ENCODE measurements at regions not wholly inside any gene's neighbourhood (a gene's known extent, or its start where the extent isn't known, plus 50 kb on each side); places are given as distances from the start of the nearest gene placed in this dataset.

- ATAC-seq: no peak
- Mint-ChIP-seq H3K4me3 (no peak overlapping the region), H3K4me1 (no peaks in the 10 kb centered on the region), H3K27ac (no peak overlapping the region), H3K36me3 (no peaks in the 10 kb centered on the region), H3K9me3 (no peaks in the 10 kb centered on the region), H3K27me3 (no peaks in the 10 kb centered on the region)
These were observed 147.5 kb downstream of the SLC16A9 start for GRCh38 chr10:59562126-59562525.

DNA sequence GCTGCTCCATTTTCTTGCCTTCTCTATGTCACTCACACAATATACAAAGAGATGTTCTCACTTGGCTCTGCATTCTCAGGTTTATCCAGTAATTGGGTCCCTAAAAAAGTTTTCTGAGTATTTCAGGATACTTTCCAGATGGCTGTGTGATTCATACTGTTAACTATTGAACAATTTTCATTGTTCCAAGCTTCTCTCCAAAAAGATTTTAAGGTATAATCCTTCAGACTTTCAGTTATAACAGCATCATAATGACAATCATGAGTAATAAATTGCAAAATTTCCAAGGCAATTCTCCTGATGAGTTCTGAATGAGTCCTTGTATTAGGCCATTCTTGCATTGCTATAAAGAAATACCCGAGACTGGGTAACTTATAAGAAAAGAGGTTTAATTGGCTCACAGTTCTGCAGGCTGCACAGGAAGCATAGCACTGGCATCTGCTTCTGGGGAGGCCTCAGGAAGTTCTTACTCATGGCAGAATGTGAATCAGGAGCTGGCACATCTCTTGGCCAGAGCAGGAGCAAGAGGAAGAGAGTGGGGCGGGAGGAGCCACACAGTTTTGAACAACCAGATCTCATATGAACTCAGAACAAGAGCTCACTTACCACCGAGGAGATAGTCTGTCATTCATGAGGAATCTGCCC is 148.1 kb downstream of the SLC16A9 start:
- no peak for ATAC-seq
- Mint-ChIP-seq H3K27me3 (no peaks in the 10 kb centered on the region), H3K4me3 (no peak overlapping the region), H3K9me3 (no peaks in the 10 kb centered on the region), H3K4me1 (no peaks in the 10 kb centered on the region), H3K36me3 (no peaks in the 10 kb centered on the region), H3K27ac (no peak overlapping the region)

GRCh38 chr10:59560990-59561389 is 148.7 kb downstream of the SLC16A9 start:
- H3K36me3 Mint-ChIP-seq: no peaks in the 10 kb centered on the region
- ATAC-seq: no peak
- no peaks in the 10 kb centered on the region for H3K27me3 Mint-ChIP-seq
- H3K4me3 Mint-ChIP-seq: no peak overlapping the region
- no peaks in the 10 kb centered on the region for H3K4me1 Mint-ChIP-seq
- H3K9me3 Mint-ChIP-seq: no peaks in the 10 kb centered on the region
- H3K27ac Mint-ChIP-seq: no peak overlapping the region

- no peak overlapping the region for H3K27ac Mint-ChIP-seq
- H3K4me1 Mint-ChIP-seq: no peaks in the 10 kb centered on the region
- H3K9me3 Mint-ChIP-seq: no peaks in the 10 kb centered on the region
- no peaks in the 10 kb centered on the region for H3K36me3 Mint-ChIP-seq
- H3K27me3 Mint-ChIP-seq: no peaks in the 10 kb centered on the region
- ATAC-seq: no peak
- H3K4me3 Mint-ChIP-seq: no peak overlapping the region
These were observed 149.5 kb downstream of the SLC16A9 start for GRCh38 chr10:59560161-59560560.

DNA sequence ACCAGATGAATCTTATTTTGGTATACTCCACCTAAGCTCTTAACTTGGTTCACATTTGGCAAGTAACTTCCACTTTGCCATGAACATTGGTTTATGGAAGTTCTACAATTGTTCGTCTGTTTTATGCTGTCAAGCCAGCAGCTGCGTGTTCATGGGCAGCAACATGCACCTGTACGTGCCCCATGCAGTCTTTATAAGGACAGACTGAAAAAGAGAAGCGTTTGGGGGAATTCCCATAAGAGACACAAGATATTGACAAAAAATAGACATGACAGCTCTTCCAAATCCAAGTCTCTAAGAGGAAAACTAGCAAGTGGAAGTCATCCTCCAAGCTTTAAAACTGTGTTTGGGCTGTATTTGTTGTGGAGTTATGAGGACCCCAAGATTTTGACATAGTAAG is 151.6 kb downstream of the SLC16A9 start:
- no peaks in the 10 kb centered on the region for H3K27me3 Mint-ChIP-seq
- no peak overlapping the region for H3K4me3 Mint-ChIP-seq
- H3K4me1 Mint-ChIP-seq: no peaks in the 10 kb centered on the region
- no peaks in the 10 kb centered on the region for H3K9me3 Mint-ChIP-seq
- H3K27ac Mint-ChIP-seq: no peak overlapping the region
- no peaks in the 10 kb centered on the region for H3K36me3 Mint-ChIP-seq
- ATAC-seq: no peak

- no peak overlapping the region for H3K27ac Mint-ChIP-seq
- no peak for ATAC-seq
- H3K27me3 Mint-ChIP-seq: no peaks in the 10 kb centered on the region
- no peak overlapping the region for H3K4me3 Mint-ChIP-seq
- no peaks in the 10 kb centered on the region for H3K4me1 Mint-ChIP-seq
- H3K36me3 Mint-ChIP-seq: no peaks in the 10 kb centered on the region
- no peaks in the 10 kb centered on the region for H3K9me3 Mint-ChIP-seq
These were observed 152.0 kb downstream of the SLC16A9 start for GRCh38 chr10:59557642-59558041.

DNA sequence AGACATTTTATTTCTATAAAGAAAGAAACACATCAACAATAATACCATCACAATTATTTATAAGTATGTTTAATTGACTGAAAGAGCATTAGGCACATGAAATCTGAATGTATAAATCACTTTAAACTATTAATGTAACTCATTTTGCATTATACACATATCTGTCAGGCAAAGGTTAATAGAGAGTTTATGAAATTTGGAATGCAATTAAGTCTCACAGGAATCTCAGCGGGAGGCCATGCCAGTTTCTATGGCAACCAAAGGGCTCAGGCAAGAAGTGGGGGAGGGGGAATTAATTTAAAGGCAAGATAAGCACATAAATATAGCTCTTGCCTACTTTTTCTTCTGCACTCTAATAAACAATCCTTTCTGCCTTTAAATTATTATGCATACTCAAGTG is 152.6 kb downstream of the SLC16A9 start:
- Mint-ChIP-seq H3K4me1 (no peaks in the 10 kb centered on the region), H3K9me3 (no peaks in the 10 kb centered on the region), H3K4me3 (no peak overlapping the region), H3K27me3 (no peaks in the 10 kb centered on the region), H3K27ac (no peak overlapping the region), H3K36me3 (no peaks in the 10 kb centered on the region)
- ATAC-seq: no peak

- Mint-ChIP-seq H3K27ac (no peak overlapping the region), H3K4me3 (no peak overlapping the region), H3K9me3 (peaks cover 3% of the 10 kb centered on the region), H3K27me3 (no peaks in the 10 kb centered on the region), H3K4me1 (no peaks in the 10 kb centered on the region), H3K36me3 (no peaks in the 10 kb centered on the region)
- ATAC-seq: no peak
These were observed 156.3 kb downstream of the SLC16A9 start for GRCh38 chr10:59553162-59553900.

DNA sequence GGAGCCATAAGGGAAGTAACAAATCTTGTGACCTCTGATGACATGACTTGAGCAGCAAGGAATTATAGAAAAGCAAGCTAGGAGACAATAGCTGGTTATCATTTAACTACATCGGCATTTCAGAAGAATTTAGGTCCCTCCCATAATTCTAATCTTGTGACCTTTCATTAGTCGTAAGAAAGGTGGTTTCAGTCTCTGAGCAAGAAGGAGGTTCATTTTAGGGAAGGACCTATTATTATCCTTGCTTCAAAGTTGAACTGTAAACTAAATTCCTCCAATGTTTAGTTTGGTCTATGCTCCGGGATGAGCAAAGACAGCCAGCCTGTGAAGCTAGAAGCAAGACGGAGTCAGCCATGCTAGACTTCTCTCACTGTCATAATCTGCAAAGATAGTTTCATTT is 159.6 kb downstream of the SLC16A9 start:
- Mint-ChIP-seq H3K4me3 (no peak overlapping the region), H3K4me1 (no peaks in the 10 kb centered on the region), H3K36me3 (no peaks in the 10 kb centered on the region), H3K9me3 (peaks cover 3% of the 10 kb centered on the region), H3K27ac (no peak overlapping the region), H3K27me3 (no peaks in the 10 kb centered on the region)
- ATAC-seq: no peak

DNA sequence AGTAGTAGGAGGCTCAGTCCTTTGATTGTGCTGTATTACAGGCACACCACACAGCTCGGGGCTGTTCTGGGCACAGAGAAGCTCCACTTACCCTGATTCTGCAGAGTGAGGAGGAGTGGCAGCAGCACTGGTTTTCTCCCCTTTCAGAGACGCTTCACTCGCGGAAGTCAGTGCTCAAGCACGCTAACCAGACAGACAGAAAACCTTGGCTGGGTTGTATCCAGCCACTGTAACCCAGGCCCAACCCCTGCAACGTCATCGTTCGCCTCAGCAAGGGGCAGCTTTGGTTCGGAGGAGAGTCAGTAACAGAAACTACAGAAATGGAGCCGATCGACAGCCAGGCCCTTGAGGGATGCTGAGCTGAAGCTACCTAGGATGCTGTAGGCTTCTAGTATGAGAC is 171.0 kb downstream of the SLC16A9 start:
- H3K27ac Mint-ChIP-seq: no peak overlapping the region
- no peaks in the 10 kb centered on the region for H3K4me1 Mint-ChIP-seq
- H3K9me3 Mint-ChIP-seq: peaks cover 7% of the 10 kb centered on the region
- H3K36me3 Mint-ChIP-seq: no peaks in the 10 kb centered on the region
- no peak for ATAC-seq
- H3K27me3 Mint-ChIP-seq: no peaks in the 10 kb centered on the region
- no peak overlapping the region for H3K4me3 Mint-ChIP-seq

GRCh38 chr10:59537501-59537900 is 172.1 kb downstream of the SLC16A9 start:
- H3K36me3 Mint-ChIP-seq: no peaks in the 10 kb centered on the region
- no peaks in the 10 kb centered on the region for H3K27me3 Mint-ChIP-seq
- H3K4me3 Mint-ChIP-seq: no peak overlapping the region
- ATAC-seq: no peak
- no peaks in the 10 kb centered on the region for H3K4me1 Mint-ChIP-seq
- H3K9me3 Mint-ChIP-seq: peaks cover 7% of the 10 kb centered on the region
- no peak overlapping the region for H3K27ac Mint-ChIP-seq

DNA sequence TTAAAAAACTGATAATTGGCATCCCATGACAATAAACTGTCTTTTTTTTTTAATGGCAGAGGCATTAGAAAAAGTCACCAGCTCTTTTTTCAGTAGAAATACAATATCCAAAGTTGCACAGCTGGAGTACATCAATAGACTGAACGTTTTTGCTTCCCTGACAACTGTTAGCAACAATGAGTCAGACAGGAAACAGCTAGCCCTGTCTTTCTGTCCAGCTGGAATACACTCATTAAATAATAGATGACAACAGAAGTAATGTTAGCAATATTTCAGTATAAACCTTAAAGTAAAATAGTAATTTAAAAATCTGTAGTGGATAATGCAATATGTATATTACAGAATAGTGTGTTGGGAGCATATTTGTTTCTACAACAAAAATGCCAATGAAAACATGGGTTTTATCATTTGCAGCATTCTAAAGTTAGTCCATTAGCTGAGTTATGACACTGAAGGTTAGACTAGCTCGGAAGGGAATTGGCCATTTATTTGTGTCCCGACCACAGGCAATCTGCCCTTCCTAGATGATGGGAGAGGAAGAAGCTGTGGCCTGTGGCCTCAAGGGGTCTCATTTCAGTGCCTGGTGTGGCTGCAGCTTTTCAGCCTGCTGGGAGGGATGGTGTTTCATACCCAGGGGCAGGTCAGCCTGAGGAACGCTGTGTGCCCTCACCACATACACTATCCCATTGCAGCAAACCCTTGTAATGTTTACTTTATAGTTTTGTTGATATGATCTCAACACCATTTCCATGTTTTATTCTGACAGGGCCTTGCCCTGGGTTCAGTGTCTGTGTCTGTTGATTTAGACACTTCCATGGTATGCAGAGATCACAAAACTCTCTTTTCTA is 173.3 kb downstream of the SLC16A9 start:
- Mint-ChIP-seq H3K36me3 (no peaks in the 10 kb centered on the region), H3K27ac (no peak overlapping the region), H3K9me3 (peaks cover 7% of the 10 kb centered on the region), H3K27me3 (no peaks in the 10 kb centered on the region), H3K4me3 (no peak overlapping the region), H3K4me1 (no peaks in the 10 kb centered on the region)
- no peak for ATAC-seq

GRCh38 chr10:59524348-59524747 is 162.0 kb upstream of the FAM13C start:
- Mint-ChIP-seq H3K9me3 (no peaks in the 10 kb centered on the region), H3K4me1 (no peaks in the 10 kb centered on the region), H3K36me3 (no peaks in the 10 kb centered on the region), H3K27me3 (peaks cover 4% of the 10 kb centered on the region), H3K4me3 (no peak overlapping the region), H3K27ac (no peak overlapping the region)
- no peak for ATAC-seq

DNA sequence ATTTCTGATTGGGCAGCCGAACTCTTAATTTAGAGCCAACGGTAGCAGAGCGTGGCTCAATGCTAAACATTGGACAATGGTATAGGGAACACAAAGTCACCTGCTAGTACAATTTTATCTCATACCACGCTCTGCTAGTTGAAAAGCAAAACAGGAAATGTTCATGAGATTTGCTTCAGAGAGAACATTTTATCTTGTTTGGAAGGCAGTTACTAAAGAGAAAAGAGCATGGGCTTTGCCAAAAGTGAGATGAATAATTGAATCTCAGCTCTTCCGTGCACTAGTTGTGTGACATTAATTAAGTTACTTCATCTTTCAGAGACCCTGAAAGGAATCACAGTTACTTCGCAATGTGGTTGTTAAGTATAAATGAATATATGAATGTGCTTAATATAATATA is 161.5 kb upstream of the FAM13C start:
- Mint-ChIP-seq H3K36me3 (no peaks in the 10 kb centered on the region), H3K27ac (no peak overlapping the region), H3K27me3 (no peaks in the 10 kb centered on the region), H3K9me3 (peaks cover 3% of the 10 kb centered on the region), H3K4me1 (no peaks in the 10 kb centered on the region), H3K4me3 (no peak overlapping the region)
- ATAC-seq: no peak

GRCh38 chr10:59517996-59518395 is 155.6 kb upstream of the FAM13C start:
- Mint-ChIP-seq H3K27me3 (no peaks in the 10 kb centered on the region), H3K4me1 (no peaks in the 10 kb centered on the region), H3K27ac (no peak overlapping the region), H3K9me3 (peaks cover 3% of the 10 kb centered on the region), H3K36me3 (no peaks in the 10 kb centered on the region), H3K4me3 (no peak overlapping the region)
- no peak for ATAC-seq
